Small intestine (tissue), 7 donors: ENCODE measurements at regions not wholly inside any gene's neighbourhood (a gene's known extent, or its start where the extent isn't known, plus 50 kb on each side); places are given as distances from the start of the nearest gene placed in this dataset.
"Not testable (repeated sequence)": the region's sequence is repeated elsewhere in the genome, so short reads cannot be mapped to it uniquely, and the experiment has no call there.

ENCODE experiments used
- DNase-seq, 2 donors: peaks; one replicate each; pipeline versions ENCODE4 v3.0.0 to v3.0.0-alpha.2; 2013
- FAIRE-seq: peaks from 2 replicates; lab custom pipeline; 2012; peaks lifted over from hg19 to GRCh38; lab: Jason Lieb, UNC
- H3K27ac ChIP-seq, 3 donors: one replicate each; pipeline ENCODE4 v1.5.1; 2013; ENCODE audit warnings: low read length in 2 of 3, mild to moderate bottlenecking in 2 of 3, control low read depth in 1 of 3, inconsistent platforms in 1 of 3, low read depth in 1 of 3, moderate library complexity in 1 of 3
- H3K27me3 ChIP-seq, 3 donors: one replicate each; pipeline ENCODE4 v1.6.1; 2013; ENCODE audit warnings: low read length in 3 of 3, inconsistent platforms in 1 of 3; ENCODE audit not compliant: control insufficient read depth in 3 of 3, insufficient read depth in 3 of 3
- H3K36me3 ChIP-seq, 3 donors: one replicate each; pipeline ENCODE4 v1.6.1; 2013; ENCODE audit warnings: low read length in 3 of 3, inconsistent platforms in 1 of 3, low read depth in 1 of 3, mild to moderate bottlenecking in 1 of 3, moderate library complexity in 1 of 3; ENCODE audit not compliant: control insufficient read depth in 3 of 3, insufficient read depth in 2 of 3
- H3K4me1 ChIP-seq, 3 donors: one replicate each; pipeline ENCODE4 v1.6.1; 2013; ENCODE audit warnings: low read length in 2 of 3, inconsistent platforms in 1 of 3, low read depth in 1 of 3, mild to moderate bottlenecking in 1 of 3, moderate library complexity in 1 of 3; ENCODE audit not compliant: control insufficient read depth in 3 of 3, insufficient read depth in 2 of 3
- H3K4me3 ChIP-seq, 3 donors: one replicate each; pipeline ENCODE4 v1.5.1; 2013; ENCODE audit warnings: low read length in 3 of 3, control low read depth in 1 of 3, inconsistent platforms in 1 of 3, low read depth in 1 of 3, mild to moderate bottlenecking in 1 of 3, moderate library complexity in 1 of 3
- H3K9me3 ChIP-seq, 2 donors: one replicate each; pipeline ENCODE4 v1.6.1; 2013; ENCODE audit warnings: low read depth in 1 of 2, low read length in 1 of 2; ENCODE audit not compliant: control insufficient read depth in 2 of 2, insufficient read depth in 1 of 2
- WGBS, 3 donors: extraction: QIAGEN DNeasy Blood & Tissue Kit; methylation state at CpG; one replicate each; pipeline ENCODE4 v1.1.7; 2013; 5-methylcytosine and 5-hydroxymethylcytosine counted together
- donor health status: healthy with polysubstance abuse.
- donor health status: control.
- donor health status: control.
- donor health status: Bipolar disorder and iron deficiency.
- donor health status: healthy.

GRCh38 chr1:192463661-192464060 lies 111.9 kb upstream of the RGS1 start:
- FAIRE-seq (no peak), DNase-seq (no peak)
- 73 to 75% (median 75%) methylated on average over 3 of the region's 3 CpGs for WGBS, 3 donors
- no peaks in the 10 kb centered on the region for H3K9me3 ChIP-seq
- H3K4me3 ChIP-seq: no peak overlapping the region
- no peaks in the 10 kb centered on the region for H3K36me3 ChIP-seq
- no peak overlapping the region for H3K27ac ChIP-seq
- H3K4me1 ChIP-seq: no peaks in the 10 kb centered on the region
- H3K27me3 ChIP-seq: no peaks in the 10 kb centered on the region

- H3K27ac ChIP-seq, H3K9me3 ChIP-seq, H3K4me3 ChIP-seq, DNase-seq, H3K4me1 ChIP-seq, H3K36me3 ChIP-seq, FAIRE-seq, H3K27me3 ChIP-seq: not testable (repeated sequence)
- WGBS, 3 donors: 65 to 82% (median 75%) methylated on average over 4 of the region's 4 CpGs
These were observed 110.4 kb upstream of the RGS1 start for GRCh38 chr1:192465221-192465620.

- Histone ChIP-seq H3K27ac (no peak overlapping the region), H3K9me3 (no peaks in the 10 kb centered on the region), H3K4me3 (no peak overlapping the region), H3K27me3 (no peaks in the 10 kb centered on the region), H3K4me1 (no peaks in the 10 kb centered on the region), H3K36me3 (no peaks in the 10 kb centered on the region)
- WGBS, 3 donors: 39 to 40% (median 39%) methylated on average over 5 of the region's 5 CpGs
- FAIRE-seq: peak; percentile 44
- DNase-seq: peak; percentile 33 to 51
These were observed 101.4 kb upstream of the RGS1 start for GRCh38 chr1:192474080-192474683.

GRCh38 chr1:192475329-192475728 lies 100.2 kb upstream of the RGS1 start:
- Histone ChIP-seq H3K27ac (no peak overlapping the region), H3K36me3 (no peaks in the 10 kb centered on the region), H3K27me3 (no peaks in the 10 kb centered on the region), H3K4me3 (no peak overlapping the region), H3K9me3 (peaks cover 0 to 2% of the 10 kb centered on the region in 2 donors), H3K4me1 (no peaks in the 10 kb centered on the region)
- FAIRE-seq: no peak
- no peak for DNase-seq
- WGBS, 3 donors: 87 to 91% (median 88%) methylated on average over 6 of the region's 6 CpGs

GRCh38 chr1:192475970-192476369 lies 99.6 kb upstream of the RGS1 start:
- Histone ChIP-seq H3K9me3 (peaks cover 0 to 5% of the 10 kb centered on the region in 2 donors), H3K36me3 (no peaks in the 10 kb centered on the region), H3K4me3 (no peak overlapping the region), H3K27me3 (no peaks in the 10 kb centered on the region), H3K27ac (no peak overlapping the region), H3K4me1 (no peaks in the 10 kb centered on the region)
- no peak for FAIRE-seq
- no peak for DNase-seq
- 75 to 93% (median 83%) methylated on average over 3 of the region's 3 CpGs for WGBS, 3 donors

GRCh38 chr1:192476802-192477298 lies 98.7 kb upstream of the RGS1 start:
- FAIRE-seq (no peak), DNase-seq (no peak)
- Histone ChIP-seq H3K36me3 (no peaks in the 10 kb centered on the region), H3K4me1 (no peaks in the 10 kb centered on the region), H3K27ac (no peak overlapping the region), H3K27me3 (no peaks in the 10 kb centered on the region), H3K4me3 (no peak overlapping the region), H3K9me3 (peaks cover 0 to 5% of the 10 kb centered on the region in 2 donors)
- 56 to 69% (median 66%) methylated on average over 12 of the region's 12 CpGs for WGBS, 3 donors

- DNase-seq (peak; percentile 28 to 36), FAIRE-seq (peak; percentile 96)
- Histone ChIP-seq H3K27ac (no peak overlapping the region), H3K9me3 (peaks cover 0 to 5% of the 10 kb centered on the region in 2 donors), H3K4me1 (no peaks in the 10 kb centered on the region), H3K27me3 (no peaks in the 10 kb centered on the region), H3K36me3 (no peaks in the 10 kb centered on the region), H3K4me3 (no peak overlapping the region)
- WGBS, 3 donors: 2 to 4% (median 2%) methylated on average over 2 of the region's 2 CpGs
These were observed 97.9 kb upstream of the RGS1 start for GRCh38 chr1:192477630-192478029.

GRCh38 chr1:192485692-192486436 lies 89.7 kb upstream of the RGS1 start:
- Histone ChIP-seq H3K27me3 (no peaks in the 10 kb centered on the region), H3K36me3 (no peaks in the 10 kb centered on the region), H3K27ac (no peak overlapping the region), H3K4me3 (no peak overlapping the region), H3K9me3 (no peaks in the 10 kb centered on the region), H3K4me1 (no peaks in the 10 kb centered on the region)
- FAIRE-seq: no peak
- WGBS, 3 donors: 50 to 67% (median 53%) methylated on average over 1 of the region's 1 CpG
- no peak for DNase-seq
